Lower leg skin (tissue), 3 donors: ENCODE measurements at regions not wholly inside any gene's neighbourhood (a gene's known extent, or its start where the extent isn't known, plus 50 kb on each side); places are given as distances from the start of the nearest gene placed in this dataset.

ENCODE experiments used
- POLR2A ChIP-seq, 2 donors: fragments of 450-650 bp; IDR thresholded peaks; one replicate each; pipeline ENCODE4 v1.6.1; 2016 to 2017; ENCODE audit warnings: antibody characterized with exemption in 2 of 2, mild to moderate bottlenecking in 1 of 2, moderate library complexity in 1 of 2
- TF ChIP-seq, protein P1 (sequence below), 3 donors: fragments of 450-650 bp; IDR thresholded peaks; one replicate each; pipeline ENCODE4 v1.5.1; 2016; ENCODE audit warnings: antibody characterized with exemption in 3 of 3, mild to moderate bottlenecking in 3 of 3, moderate library complexity in 2 of 3

DNA sequence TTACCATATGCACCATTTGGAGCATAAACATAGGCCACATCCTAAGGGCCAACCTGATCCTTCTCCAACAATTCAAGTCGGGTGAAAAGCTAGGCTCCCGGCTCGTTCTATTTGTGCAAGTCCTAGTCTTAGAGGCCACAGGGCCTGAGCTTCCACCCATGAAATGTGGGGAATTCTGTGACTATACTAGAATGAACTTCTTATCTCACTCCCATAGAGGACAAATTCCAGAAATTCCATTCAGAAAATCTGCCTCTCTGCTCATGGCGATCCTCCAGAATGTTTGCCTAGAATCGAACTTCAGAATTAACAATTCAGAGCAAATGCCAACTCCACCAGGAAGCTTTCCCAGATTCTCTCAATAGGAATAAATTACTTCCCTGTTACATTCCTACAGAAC lies 187.9 kb downstream of the BCL11A start:
- TF ChIP-seq, protein P1, sequence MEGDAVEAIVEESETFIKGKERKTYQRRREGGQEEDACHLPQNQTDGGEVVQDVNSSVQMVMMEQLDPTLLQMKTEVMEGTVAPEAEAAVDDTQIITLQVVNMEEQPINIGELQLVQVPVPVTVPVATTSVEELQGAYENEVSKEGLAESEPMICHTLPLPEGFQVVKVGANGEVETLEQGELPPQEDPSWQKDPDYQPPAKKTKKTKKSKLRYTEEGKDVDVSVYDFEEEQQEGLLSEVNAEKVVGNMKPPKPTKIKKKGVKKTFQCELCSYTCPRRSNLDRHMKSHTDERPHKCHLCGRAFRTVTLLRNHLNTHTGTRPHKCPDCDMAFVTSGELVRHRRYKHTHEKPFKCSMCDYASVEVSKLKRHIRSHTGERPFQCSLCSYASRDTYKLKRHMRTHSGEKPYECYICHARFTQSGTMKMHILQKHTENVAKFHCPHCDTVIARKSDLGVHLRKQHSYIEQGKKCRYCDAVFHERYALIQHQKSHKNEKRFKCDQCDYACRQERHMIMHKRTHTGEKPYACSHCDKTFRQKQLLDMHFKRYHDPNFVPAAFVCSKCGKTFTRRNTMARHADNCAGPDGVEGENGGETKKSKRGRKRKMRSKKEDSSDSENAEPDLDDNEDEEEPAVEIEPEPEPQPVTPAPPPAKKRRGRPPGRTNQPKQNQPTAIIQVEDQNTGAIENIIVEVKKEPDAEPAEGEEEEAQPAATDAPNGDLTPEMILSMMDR (IDR thresholded peaks at IDR 0.05): no peak
- no peak for TF ChIP-seq POLR2A (IDR thresholded peaks at IDR 0.05)
